HG03558 (cell line): ENCODE measurements at regions not wholly inside any gene's neighbourhood (a gene's known extent, or its start where the extent isn't known, plus 50 kb on each side); places are given as distances from the start of the nearest gene placed in this dataset.
"Not testable (repeated sequence)": the region's sequence is repeated elsewhere in the genome, so short reads cannot be mapped to it uniquely, and the experiment has no call there.

Source experiments
- ATAC-seq: cut with Tn5 transposase; IDR thresholded peaks from one replicate; pipeline ENCODE4 v1.9.1; 2021; ENCODE audit warnings: moderate number of reproducible peaks; ENCODE audit not compliant: unreplicated experiment; ENCODE audit errors: extremely low read depth

- no peak for ATAC-seq
Observed at GRCh38 chr14:106547735-106548434, 1021.5 kb downstream of the TMEM121 start.

- no peak for ATAC-seq
Observed at GRCh38 chr14:106549064-106549463, 1022.7 kb downstream of the TMEM121 start.

- ATAC-seq, result no peak
Observed at GRCh38 chr14:106551265-106551664, 1024.9 kb downstream of the TMEM121 start.

- not testable (repeated sequence) for ATAC-seq
Observed at GRCh38 chr14:106556211-106556610, 1029.8 kb downstream of the TMEM121 start.

GRCh38 chr14:106556665-106557289, 1030.4 kb downstream of the TMEM121 start:
- ATAC-seq, result no peak

- no peak for ATAC-seq
Observed at GRCh38 chr14:106562451-106562850, 1036.1 kb downstream of the TMEM121 start.

- ATAC-seq, result no peak
Observed at GRCh38 chr14:106564058-106564643, 1037.8 kb downstream of the TMEM121 start.

- no peak for ATAC-seq
Observed at GRCh38 chr14:106578481-106578880, 1052.1 kb downstream of the TMEM121 start.

- no peak for ATAC-seq
Observed at GRCh38 chr14:106579084-106579483, 1052.7 kb downstream of the TMEM121 start.

GRCh38 chr14:106585692-106586091, 1059.3 kb downstream of the TMEM121 start:
- no peak for ATAC-seq

- ATAC-seq, result no peak
Observed at GRCh38 chr14:106586098-106586704, 1059.8 kb downstream of the TMEM121 start.

- not testable (repeated sequence) for ATAC-seq
Observed at GRCh38 chr14:106591539-106591938, 1065.2 kb downstream of the TMEM121 start.

GRCh38 chr14:106592115-106592852, 1065.9 kb downstream of the TMEM121 start:
- not testable (repeated sequence) for ATAC-seq

- no peak for ATAC-seq
Observed at GRCh38 chr14:106599209-106599608, 1072.8 kb downstream of the TMEM121 start.

GRCh38 chr14:106605548-106606448, 1079.4 kb downstream of the TMEM121 start:
- ATAC-seq, result no peak

- no peak for ATAC-seq
Observed at GRCh38 chr14:106606936-106607335, 1080.6 kb downstream of the TMEM121 start.

- no peak for ATAC-seq
Observed at GRCh38 chr14:106610691-106611090, 1084.3 kb downstream of the TMEM121 start.

GRCh38 chr14:106613256-106613655, 1086.9 kb downstream of the TMEM121 start:
- ATAC-seq, result no peak

GRCh38 chr14:106618471-106618951, 1092.1 kb downstream of the TMEM121 start:
- ATAC-seq, result not testable (repeated sequence)
